IMR-90 (cell line): ENCODE measurements at regions not wholly inside any gene's neighbourhood (a gene's known extent, or its start where the extent isn't known, plus 50 kb on each side); places are given as distances from the start of the nearest gene placed in this dataset.

ENCODE experiments used
- ATAC-seq: fragments of 200-7000 bp; cut with Tn5 transposase; 2 replicates; pipeline ENCODE4 v1.9.1; 2020; ENCODE audit warnings: low read depth, mild to moderate bottlenecking, moderate library complexity
- BruUV-seq: library from RNA; stranded (reverse); fragments of 400-500 nt; replicated peaks from 2 replicates; lab custom pipeline; 2021; lab: Mats Ljungman, UMichigan
- CTCF ChIA-PET: fragments of 300-600 bp; formaldehyde crosslinking; extraction: SDS; loops from one replicate; lab custom pipeline; 2021; ENCODE audit warnings: antibody characterized with exemption; lab: Yijun Ruan, JAX
- POLR2A ChIA-PET: fragments of 300-600 bp; sonication (Branson Sonifier 250); formaldehyde crosslinking; loops from one replicate; lab custom pipeline; 2022; ENCODE audit warnings: antibody characterized with exemption; ENCODE audit not compliant: unreplicated experiment; lab: Charles Lee
- DNase-seq: peaks from one replicate; pipeline ENCODE4 v3.0.0; 2013
- H2AFZ ChIP-seq: replicated peaks from 2 replicates; pipeline ENCODE3; 2013; ENCODE audit warnings: low read length, mild to moderate bottlenecking; ENCODE audit not compliant: poor library complexity
- H2AK5ac ChIP-seq: 2 replicates; pipeline ENCODE4 v1.6.1; 2013; ENCODE audit warnings: low read depth, low read length, inconsistent platforms
- H2AK9ac ChIP-seq: replicated peaks from 2 replicates; pipeline ENCODE3; 2013; ENCODE audit warnings: mild to moderate bottlenecking, low read depth, low read length, moderate library complexity; ENCODE audit not compliant: poor library complexity
- H2BK120ac ChIP-seq: 2 replicates; pipeline ENCODE4 v1.6.1; 2013; ENCODE audit warnings: low read depth, low read length, inconsistent platforms
- H2BK15ac ChIP-seq: 3 replicates; pipeline ENCODE4 v1.6.1; 2013; ENCODE audit warnings: low read depth, low read length, inconsistent platforms
- H2BK20ac ChIP-seq: 2 replicates; pipeline ENCODE4 v1.6.1; 2013; ENCODE audit warnings: low read depth, mild to moderate bottlenecking, inconsistent platforms, low read length, moderate library complexity
- H2BK5ac ChIP-seq: 2 replicates; pipeline ENCODE4 v1.6.1; 2013; ENCODE audit warnings: mild to moderate bottlenecking, low read depth, low read length, inconsistent platforms; ENCODE audit not compliant: poor library complexity, severe bottlenecking
- H3K14ac ChIP-seq: replicated peaks from 2 replicates; pipeline ENCODE4 v1.6.1; 2013; ENCODE audit warnings: low read depth, low read length, inconsistent platforms
- H3K18ac ChIP-seq: 2 replicates; pipeline ENCODE4 v1.6.1; 2013; ENCODE audit warnings: low read depth, low read length, control low read depth
- H3K23ac ChIP-seq: 2 replicates; pipeline ENCODE4 v1.6.1; 2013; ENCODE audit warnings: low read depth, low read length, inconsistent platforms
- H3K27ac ChIP-seq: 2 replicates; pipeline ENCODE4 v1.5.1; 2013; ENCODE audit warnings: mild to moderate bottlenecking, control low read depth, low read length; ENCODE audit not compliant: insufficient read depth
- H3K27me3 ChIP-seq: 2 replicates; pipeline ENCODE4 v1.6.1; 2013; ENCODE audit warnings: low read length; ENCODE audit not compliant: control insufficient read depth, insufficient read depth
- H3K36me3 ChIP-seq: 2 replicates; pipeline ENCODE4 v1.6.1; 2013; ENCODE audit warnings: low read length, mixed read lengths; ENCODE audit not compliant: control insufficient read depth, insufficient read depth
- H3K4ac ChIP-seq: 2 replicates; pipeline ENCODE4 v1.6.1; 2013; ENCODE audit warnings: low read depth, low read length, inconsistent platforms
- H3K4me1 ChIP-seq: 2 replicates; pipeline ENCODE4 v1.6.1; 2013; ENCODE audit warnings: low read length, mixed read lengths; ENCODE audit not compliant: control insufficient read depth, insufficient read depth
- H3K4me2 ChIP-seq: 2 replicates; pipeline ENCODE4 v1.6.1; 2013; ENCODE audit warnings: low read depth, mild to moderate bottlenecking, control low read depth, low read length, moderate library complexity
- H3K4me3 ChIP-seq: 2 replicates; pipeline ENCODE4 v1.5.1; 2013; ENCODE audit warnings: low read depth, mild to moderate bottlenecking, control low read depth, low read length, moderate library complexity; ENCODE audit not compliant: insufficient read depth
- H3K56ac ChIP-seq: 2 replicates; pipeline ENCODE4 v1.6.1; 2013; ENCODE audit warnings: low read length, inconsistent platforms; ENCODE audit not compliant: insufficient read depth; ENCODE audit errors: extremely low read depth
- H3K79me1 ChIP-seq, 2 experiments: 2 replicates each; pipeline ENCODE4 v1.6.1; 2013; ENCODE audit warnings: low read length in 2 of 2, inconsistent platforms in 1 of 2, low read depth in 1 of 2
- H3K9ac ChIP-seq: 2 replicates; pipeline ENCODE4 v1.6.1; 2013; ENCODE audit warnings: low read depth, low read length, control low read depth
- H3K9me1 ChIP-seq: 2 replicates; pipeline ENCODE4 v1.6.1; 2013; ENCODE audit warnings: low read length, inconsistent platforms; ENCODE audit not compliant: insufficient read depth
- H3K9me3 ChIP-seq: 2 replicates; pipeline ENCODE4 v1.6.1; 2013; ENCODE audit warnings: low read length; ENCODE audit not compliant: control insufficient read depth, insufficient read depth
- H4K20me1 ChIP-seq: 2 replicates; pipeline ENCODE4 v1.6.1; 2013; ENCODE audit warnings: low read length, inconsistent platforms; ENCODE audit not compliant: insufficient read depth
- H4K5ac ChIP-seq: 2 replicates; pipeline ENCODE4 v1.6.1; 2013; ENCODE audit warnings: mild to moderate bottlenecking, low read depth, low read length, control low read depth
- H4K8ac ChIP-seq, 2 experiments: 2 replicates each; pipeline ENCODE4 v1.6.1; 2013; ENCODE audit warnings: low read depth in 2 of 2, low read length in 2 of 2, control low read depth in 1 of 2, inconsistent platforms in 1 of 2
- H4K91ac ChIP-seq: 2 replicates; pipeline ENCODE4 v1.6.1; 2013; ENCODE audit warnings: low read depth, low read length, inconsistent platforms; ENCODE audit not compliant: insufficient read depth
- BHLHE40 ChIP-seq: fragments of 150-350 bp; IDR thresholded peaks from 2 replicates; pipeline ENCODE4 v1.6.1; 2016; ENCODE audit warnings: mild to moderate bottlenecking, low read depth, low read length
- CEBPB ChIP-seq: IDR thresholded peaks from 2 replicates; pipeline ENCODE4 v1.6.1; 2012; ENCODE audit warnings: low read depth, low read length, improper control_type of control experiment
- CHD1 ChIP-seq: IDR thresholded peaks from 2 replicates; pipeline ENCODE4 v1.6.1; 2012; ENCODE audit warnings: low read depth, low read length, improper control_type of control experiment
- FOS ChIP-seq: fragments of 150-350 bp; IDR thresholded peaks from 2 replicates; pipeline ENCODE4 v1.6.1; 2016; ENCODE audit warnings: low read depth, low read length
- MAFK ChIP-seq: IDR thresholded peaks from 2 replicates; pipeline ENCODE4 v1.6.1; 2012; ENCODE audit warnings: low read depth, low read length, improper control_type of control experiment
- MAZ ChIP-seq: IDR thresholded peaks from 2 replicates; pipeline ENCODE4 v1.6.1; 2012; ENCODE audit warnings: low read depth, mild to moderate bottlenecking, low read length, improper control_type of control experiment, moderate library complexity, borderline replicate concordance
- MXI1 ChIP-seq: IDR thresholded peaks from 2 replicates; pipeline ENCODE4 v1.6.1; 2012; ENCODE audit warnings: low read depth, mild to moderate bottlenecking, low read length, moderate library complexity, borderline replicate concordance
- NFE2L2 ChIP-seq: fragments of 150-350 bp; IDR thresholded peaks from 2 replicates; pipeline ENCODE4 v1.6.1; 2016; ENCODE audit warnings: low read depth, mild to moderate bottlenecking, low read length
- POLR2A ChIP-seq: IDR thresholded peaks from 2 replicates; pipeline ENCODE4 v1.6.1; 2012; ENCODE audit warnings: mild to moderate bottlenecking, low read depth, low read length
- RAD21 ChIP-seq: IDR thresholded peaks from 2 replicates; pipeline ENCODE4 v1.6.1; 2012; ENCODE audit warnings: low read length, improper control_type of control experiment
- RCOR1 ChIP-seq: IDR thresholded peaks from 2 replicates; pipeline ENCODE4 v1.6.1; 2012; ENCODE audit warnings: mild to moderate bottlenecking, low read length, improper control_type of control experiment; ENCODE audit not compliant: insufficient replicate concordance
- RFX5 ChIP-seq: IDR thresholded peaks from 2 replicates; pipeline ENCODE4 v1.8.0; 2012; ENCODE audit warnings: low read depth, mild to moderate bottlenecking, low read length, moderate library complexity
- WGBS, 2 experiments: methylation state at CpG; one replicate each; pipeline versions ENCODE4 v1.1.5 to v1.1.7; 2013; ENCODE audit warnings: missing lambda C conversion rate in 2 of 2; ENCODE audit not compliant: insufficient read length in 1 of 2; ENCODE audit errors: extremely low coverage in 2 of 2; 5-methylcytosine and 5-hydroxymethylcytosine counted together
- dilution Hi-C: fragments of 300-500 bp; cut with HindIII; formaldehyde crosslinking; loops from one replicate; pipeline ENCODE4 v1.14.3; 2018; ENCODE audit warnings: low sequenced_read_pairs; ENCODE audit not compliant: unreplicated experiment
- in situ Hi-C: fragments of 300-500 bp; cut with MboI; formaldehyde crosslinking; loops from 3 replicates; pipeline ENCODE4 v1.14.3; 2019; ENCODE audit warnings: low sequenced_read_pairs, inconsistent platforms, mixed read lengths
- intact Hi-C: fragments of 100-400 bp; cut with micrococcal nuclease; formaldehyde crosslinking; loops from 2 replicates; pipeline ENCODE4 v1.10.0; 2022
- TF ChIP-seq, protein P1 (sequence below): fragments of 150-350 bp; IDR thresholded peaks from 2 replicates; pipeline ENCODE4 v1.6.1; 2016; ENCODE audit warnings: low read depth, mild to moderate bottlenecking, low read length, moderate library complexity, borderline replicate concordance
- TF ChIP-seq, protein P2 (sequence below): fragments of 150-350 bp; IDR thresholded peaks from 2 replicates; pipeline ENCODE4 v1.6.1; 2017; ENCODE audit warnings: mild to moderate bottlenecking, antibody characterized with exemption, low read length, low read depth

DNA sequence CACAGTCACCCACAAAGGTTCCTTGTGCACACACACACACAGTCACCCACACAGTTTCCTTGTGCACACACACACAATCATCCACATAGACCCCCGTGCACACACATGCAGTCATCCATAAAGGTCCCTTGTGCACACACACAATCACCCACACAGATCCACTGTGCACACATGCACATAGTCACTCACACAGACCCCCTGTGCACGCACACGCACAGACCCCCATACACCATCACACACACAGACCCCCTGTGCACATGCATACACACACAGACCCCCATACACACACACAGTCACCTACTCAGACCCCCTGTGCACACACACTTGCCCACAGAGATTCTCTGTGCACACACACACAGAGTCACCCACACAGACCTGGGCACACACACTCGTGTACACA is 107.1 kb downstream of the HSPH1 start:
- dilution Hi-C loops, result no loop called here
- TF ChIP-seq POLR2A, result no peak
- no peak for TF ChIP-seq CEBPB
- TF ChIP-seq RFX5, result no peak
- TF ChIP-seq MAFK, result no peak
- TF ChIP-seq NFE2L2, result no peak
- no peak for TF ChIP-seq CHD1
- TF ChIP-seq MAZ, result no peak
- no peak for TF ChIP-seq MXI1
- TF ChIP-seq RCOR1, result no peak
- TF ChIP-seq BHLHE40, result no peak
- TF ChIP-seq, protein P1, sequence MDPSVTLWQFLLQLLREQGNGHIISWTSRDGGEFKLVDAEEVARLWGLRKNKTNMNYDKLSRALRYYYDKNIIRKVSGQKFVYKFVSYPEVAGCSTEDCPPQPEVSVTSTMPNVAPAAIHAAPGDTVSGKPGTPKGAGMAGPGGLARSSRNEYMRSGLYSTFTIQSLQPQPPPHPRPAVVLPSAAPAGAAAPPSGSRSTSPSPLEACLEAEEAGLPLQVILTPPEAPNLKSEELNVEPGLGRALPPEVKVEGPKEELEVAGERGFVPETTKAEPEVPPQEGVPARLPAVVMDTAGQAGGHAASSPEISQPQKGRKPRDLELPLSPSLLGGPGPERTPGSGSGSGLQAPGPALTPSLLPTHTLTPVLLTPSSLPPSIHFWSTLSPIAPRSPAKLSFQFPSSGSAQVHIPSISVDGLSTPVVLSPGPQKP, result no peak
- TF ChIP-seq, protein P2, sequence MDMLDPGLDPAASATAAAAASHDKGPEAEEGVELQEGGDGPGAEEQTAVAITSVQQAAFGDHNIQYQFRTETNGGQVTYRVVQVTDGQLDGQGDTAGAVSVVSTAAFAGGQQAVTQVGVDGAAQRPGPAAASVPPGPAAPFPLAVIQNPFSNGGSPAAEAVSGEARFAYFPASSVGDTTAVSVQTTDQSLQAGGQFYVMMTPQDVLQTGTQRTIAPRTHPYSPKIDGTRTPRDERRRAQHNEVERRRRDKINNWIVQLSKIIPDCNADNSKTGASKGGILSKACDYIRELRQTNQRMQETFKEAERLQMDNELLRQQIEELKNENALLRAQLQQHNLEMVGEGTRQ, result no peak
- no peak for TF ChIP-seq FOS
- no peak for TF ChIP-seq RAD21

More for the DNA sequence above, 107.1 kb downstream of the HSPH1 start:
- in situ Hi-C loops, result no loop called here
- no peak overlapping the region for H2BK120ac ChIP-seq
- POLR2A ChIA-PET, result no interaction called here
- H3K4me1 ChIP-seq, result peaks cover 1% of the 10 kb centered on the region; the same call in 1 of the 2 replicates
- CTCF ChIA-PET, result no interaction called here
- H3K23ac ChIP-seq, result no peak overlapping the region
- no peaks in the 10 kb centered on the region for H4K20me1 ChIP-seq
- no peak overlapping the region for H2AK9ac ChIP-seq
- ATAC-seq, result no peak
- H3K9me3 ChIP-seq, result no peaks in the 10 kb centered on the region
- H2BK20ac ChIP-seq, result no peak overlapping the region
- intact Hi-C loops, result no loop called here
- no peak overlapping the region for H2AFZ ChIP-seq
- no peak overlapping the region for H3K4me2 ChIP-seq
- no peak overlapping the region for H3K27ac ChIP-seq
- H3K4ac ChIP-seq, result no peak overlapping the region
- H3K18ac ChIP-seq, result no peak overlapping the region
- H4K5ac ChIP-seq, result no peak overlapping the region
- H4K8ac ChIP-seq, result no peak overlapping the region
- peaks cover 3% of the 10 kb centered on the region; the same call in 1 of the 2 replicates for H3K27me3 ChIP-seq
- no peak overlapping the region for H2BK5ac ChIP-seq
- DNase-seq, result no peak
- H2AK5ac ChIP-seq, result no peak overlapping the region
- H2BK15ac ChIP-seq, result no peak overlapping the region
- H4K91ac ChIP-seq, result no peak overlapping the region
- no peak overlapping the region for H3K4me3 ChIP-seq
- no peak overlapping the region for H3K56ac ChIP-seq
- H3K14ac ChIP-seq, result no peak overlapping the region
- no peaks in the 10 kb centered on the region for H3K9me1 ChIP-seq
- H3K9ac ChIP-seq, result no peak overlapping the region
- WGBS, 2 experiments, result 100% methylated on average over 1 of the region's 4 CpGs; no CpG with 5 or more reads in 1 of the 2 experiments
- H3K79me1 ChIP-seq, result no peaks in the 10 kb centered on the region
- BruUV-seq, result no TSS peak
- H3K36me3 ChIP-seq, result no peaks in the 10 kb centered on the region
